Stimulated activated CD8-positive, alpha-beta memory T cell treated with anti-CD3 and anti-CD28 coated beads, Interleukin-12 subunit alpha, Interleukin-12 subunit beta, amount 100 ng/mL, for 1 hour (primary cell): ENCODE measurements at regions not wholly inside any gene's neighbourhood (a gene's known extent, or its start where the extent isn't known, plus 50 kb on each side); places are given as distances from the start of the nearest gene placed in this dataset.
"Not testable (repeated sequence)": the region's sequence is repeated elsewhere in the genome, so short reads cannot be mapped to it uniquely, and the experiment has no call there.

Experiments
- DNase-seq: peaks from one replicate; pipeline ENCODE4 v3.0.0-alpha.2; 2020; ENCODE audit warnings: low read depth

DNA sequence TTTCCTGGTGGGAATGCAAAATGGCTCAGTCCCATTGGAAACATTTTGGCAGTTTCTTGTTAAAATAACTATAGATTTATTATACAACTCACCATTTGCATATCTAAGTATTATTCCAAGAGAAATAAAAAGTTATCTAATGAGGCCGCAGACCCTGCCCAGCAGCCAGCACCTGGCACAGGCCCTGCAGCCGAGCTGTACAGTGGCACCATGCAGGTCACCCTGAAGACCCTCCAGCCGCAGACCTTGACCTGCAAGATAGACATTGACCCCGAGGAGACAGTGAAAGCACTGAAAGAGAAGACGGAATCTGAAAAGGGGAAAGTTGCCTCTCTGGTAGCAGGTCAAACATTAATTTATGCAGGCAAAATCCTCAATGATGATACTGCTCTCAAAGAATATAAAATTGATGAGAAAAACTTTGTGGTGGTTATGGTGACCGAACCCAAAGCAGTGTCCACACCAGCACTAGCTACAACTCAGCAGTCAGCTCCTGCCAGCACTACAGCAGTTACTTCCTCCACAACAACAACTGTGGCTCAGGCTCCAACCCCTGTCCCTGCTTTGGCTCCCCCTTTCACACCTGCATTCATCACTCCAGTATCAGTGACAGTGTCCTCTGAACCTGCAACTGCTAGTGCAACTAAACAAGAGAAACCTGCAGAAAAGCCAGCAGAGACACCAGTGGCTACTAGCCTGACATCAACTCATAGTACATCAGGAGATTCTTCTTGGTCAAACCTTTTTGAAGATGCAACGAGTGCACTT, 113.5 kb upstream of the SATB1 start:
- no peak for DNase-seq

DNA sequence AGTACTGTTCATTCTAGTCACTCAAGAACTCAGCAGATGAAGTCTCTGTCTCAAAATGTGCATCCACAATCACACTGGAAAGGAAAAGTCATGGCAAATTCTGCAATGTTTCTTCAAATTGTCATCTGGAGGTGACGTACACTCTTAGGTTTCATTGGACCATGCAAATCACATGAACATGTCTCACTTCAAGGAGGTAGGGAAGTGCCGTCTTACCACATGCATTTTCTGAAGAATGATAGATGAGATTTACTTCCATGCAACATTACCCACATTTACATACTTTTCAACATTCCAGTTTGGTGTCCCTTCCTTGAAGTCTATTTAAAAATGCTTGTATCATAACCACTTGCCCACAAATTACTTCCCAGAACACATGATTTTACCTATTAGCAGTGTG, 107.9 kb upstream of the SATB1 start:
- DNase-seq, result no peak

DNA sequence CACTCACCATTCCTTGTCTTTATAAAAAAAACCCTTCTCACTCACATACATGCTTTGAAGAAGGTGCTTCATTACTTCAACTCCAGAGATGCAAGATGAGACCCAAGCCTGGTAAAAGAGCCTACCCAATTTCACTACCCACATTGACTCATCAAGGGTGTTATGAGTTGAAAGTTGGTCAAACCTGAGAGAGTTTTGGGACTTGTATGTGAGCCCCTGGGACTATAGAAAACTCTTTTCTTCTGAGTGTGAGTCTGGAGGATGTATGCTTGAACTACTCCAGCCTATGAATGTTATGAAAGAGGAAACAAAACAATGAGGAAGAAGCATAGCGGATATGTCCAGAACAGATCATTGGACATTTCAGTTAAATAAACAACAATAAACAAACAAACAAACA, 106.5 kb upstream of the SATB1 start:
- no peak for DNase-seq

DNA sequence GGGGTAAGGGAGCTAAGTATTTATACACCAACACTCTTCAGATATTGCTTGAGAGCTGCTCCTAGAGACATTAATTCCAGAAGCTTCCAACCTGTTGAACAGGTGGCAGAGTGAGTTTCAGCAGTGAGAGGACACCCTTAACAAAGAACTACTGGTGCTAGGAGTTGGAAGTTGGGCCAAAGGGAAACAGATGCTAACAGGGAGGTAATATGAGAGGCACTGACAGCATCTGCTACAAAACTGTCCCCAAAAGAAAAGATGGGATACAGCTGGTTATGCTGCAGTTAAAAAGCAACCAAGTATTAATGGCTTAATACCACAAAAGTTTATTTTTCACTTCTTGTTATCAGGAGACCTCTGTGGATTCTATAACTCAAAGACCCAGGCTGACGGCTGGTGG, 104.5 kb upstream of the SATB1 start:
- no peak for DNase-seq

GRCh38 chr3:18527691-18528090, 102.6 kb upstream of the SATB1 start:
- no peak for DNase-seq

DNA sequence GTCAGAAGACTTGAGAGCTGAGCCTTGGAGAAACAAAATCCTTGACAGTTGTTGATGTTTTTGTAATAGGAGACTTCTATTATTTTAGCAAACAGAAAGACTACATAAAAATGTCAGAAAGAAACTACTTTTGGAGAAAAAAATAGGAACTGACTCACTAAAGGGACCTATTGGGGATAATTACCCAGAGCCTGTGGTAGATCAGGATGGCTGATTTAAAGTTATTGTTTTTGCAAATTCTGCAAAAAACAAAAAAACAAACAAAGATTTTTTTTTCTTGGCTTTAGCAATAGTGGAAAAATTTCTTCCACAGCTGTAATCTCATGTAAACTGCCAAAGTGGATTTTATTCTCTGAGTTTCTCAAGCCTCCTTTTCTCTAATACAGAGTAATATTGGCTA, 101.5 kb upstream of the SATB1 start:
- DNase-seq, result no peak

DNA sequence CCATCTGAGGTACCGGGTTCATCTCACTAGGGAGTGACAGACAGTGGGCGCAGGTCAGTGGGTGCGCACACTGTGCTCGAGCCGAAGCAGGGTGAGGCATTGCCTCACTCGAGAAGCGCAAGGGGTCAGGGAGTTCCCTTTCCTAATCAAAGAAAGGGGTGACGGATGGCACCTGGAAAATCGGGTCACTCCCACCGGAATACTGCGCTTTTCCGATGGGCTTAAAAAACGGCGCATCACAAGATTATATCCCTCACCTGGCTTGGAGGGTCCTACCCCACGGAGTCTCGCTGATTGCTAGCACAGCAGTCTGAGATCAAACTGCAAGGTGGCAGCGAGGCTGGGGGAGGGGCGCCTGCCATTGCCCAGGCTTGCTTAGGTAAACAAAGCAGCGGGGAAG, 91.0 kb upstream of the SATB1 start:
- not testable (repeated sequence) for DNase-seq

- no peak for DNase-seq
These were observed 88.0 kb upstream of the SATB1 start for GRCh38 chr3:18513091-18513490.

GRCh38 chr3:18512007-18512406, 86.9 kb upstream of the SATB1 start:
- no peak for DNase-seq

DNA sequence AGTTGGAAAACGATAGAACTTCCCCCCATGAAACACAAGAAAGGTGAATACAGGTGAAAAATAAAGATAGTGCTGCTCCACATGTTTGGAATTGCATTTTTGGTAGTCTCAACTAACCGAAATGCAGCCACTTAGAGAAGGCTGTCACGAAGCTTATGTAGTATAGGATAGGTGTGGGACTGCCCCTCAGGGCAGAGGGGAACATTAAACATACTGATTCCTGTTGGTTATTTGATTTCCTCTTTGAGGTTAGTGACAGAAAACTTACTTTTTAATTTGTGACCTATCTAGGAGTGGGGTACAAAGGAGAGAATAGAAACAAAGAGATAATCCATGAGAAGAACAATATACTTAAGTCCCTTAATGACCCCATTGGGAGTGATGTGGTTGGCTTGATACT, 85.8 kb upstream of the SATB1 start:
- DNase-seq, result no peak

DNA sequence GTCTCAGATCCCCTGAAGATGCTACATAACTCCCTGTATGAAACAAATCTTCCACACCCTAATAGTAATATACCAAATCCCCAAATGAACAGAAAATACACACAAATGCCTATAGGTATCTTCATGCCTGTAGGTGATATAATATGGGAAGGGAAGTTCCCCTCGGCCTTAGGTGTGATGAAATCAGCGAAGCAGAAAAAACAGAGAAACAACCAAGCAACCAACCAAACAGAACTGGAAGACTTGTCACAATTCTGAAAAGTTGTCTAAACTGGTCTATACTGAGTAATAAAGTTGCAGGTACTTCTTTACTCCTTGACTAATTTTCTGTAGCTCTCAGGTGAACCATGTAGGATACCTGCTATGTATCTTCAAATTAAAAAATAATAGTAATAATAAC, 82.2 kb upstream of the SATB1 start:
- no peak for DNase-seq

GRCh38 chr3:18505056-18505455, 79.9 kb upstream of the SATB1 start:
- no peak for DNase-seq

- no peak for DNase-seq
These were observed 76.7 kb upstream of the SATB1 start for GRCh38 chr3:18501679-18502343.

- DNase-seq, result no peak
These were observed 75.2 kb upstream of the SATB1 start for GRCh38 chr3:18500322-18500721.

DNA sequence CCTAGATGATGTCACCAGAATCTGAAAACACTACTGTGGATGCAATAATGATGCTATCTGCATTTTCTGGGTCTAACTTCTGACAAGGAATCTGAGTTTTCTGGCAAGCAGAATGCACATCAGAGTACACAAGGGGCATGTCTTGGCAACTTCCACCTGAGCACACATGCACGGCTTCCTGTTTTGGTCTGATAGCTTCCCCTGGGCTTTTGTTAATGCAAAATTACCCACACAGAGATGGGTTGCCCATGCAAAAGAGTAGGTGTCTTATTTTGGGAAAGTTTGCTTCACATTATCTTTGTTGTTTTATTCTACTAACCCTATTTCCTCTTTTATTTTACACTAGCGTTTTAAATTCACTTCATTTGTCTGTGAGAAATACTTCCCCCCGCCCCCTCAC, 74.2 kb upstream of the SATB1 start:
- no peak for DNase-seq

DNA sequence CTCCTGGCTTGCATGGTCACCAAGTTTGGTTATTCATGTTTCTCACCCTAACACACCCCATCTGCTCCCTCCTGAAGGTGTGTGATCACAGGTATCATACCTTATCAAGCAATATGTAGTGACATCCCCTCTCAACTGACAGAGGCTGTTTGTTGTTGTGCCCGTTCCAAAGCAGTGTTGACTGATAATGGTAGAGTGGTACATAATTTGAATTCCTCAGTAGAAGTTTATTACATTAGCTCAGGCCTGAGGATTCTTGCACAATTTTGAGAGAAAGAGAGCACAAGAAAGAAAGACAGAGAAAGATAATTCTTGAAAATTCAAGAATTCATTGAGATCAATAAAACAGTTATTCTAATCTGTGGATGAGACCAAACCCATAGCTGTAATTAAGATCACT, 69.1 kb upstream of the SATB1 start:
- no peak for DNase-seq

- no peak for DNase-seq
These were observed 64.8 kb upstream of the SATB1 start for GRCh38 chr3:18489939-18490338.

DNA sequence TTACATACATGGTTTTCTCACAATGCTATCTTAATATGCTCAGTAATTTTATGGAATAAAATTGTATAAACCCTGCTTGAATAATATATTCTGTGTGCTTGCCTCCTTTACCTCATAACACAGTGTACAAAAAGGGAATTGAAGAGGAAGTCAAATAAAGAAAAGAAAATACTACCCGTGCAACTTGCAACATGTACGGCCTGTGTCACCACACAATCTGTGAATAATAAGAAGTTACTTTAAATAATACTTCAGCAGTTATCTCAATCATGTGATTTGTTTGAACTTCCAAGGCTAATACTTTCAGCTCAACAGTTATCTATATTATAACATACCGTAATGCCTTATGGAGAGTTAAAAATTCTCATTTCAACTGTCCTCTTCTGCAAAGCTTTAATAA, 58.1 kb upstream of the SATB1 start:
- DNase-seq, result no peak

GRCh38 chr3:18481946-18482548, 56.9 kb upstream of the SATB1 start:
- DNase-seq, result no peak

GRCh38 chr3:18477620-18478019, 52.5 kb upstream of the SATB1 start:
- no peak for DNase-seq
